ENCODE measurements at regions not wholly inside any gene's neighbourhood (a gene's known extent, or its start where the extent isn't known, plus 50 kb on each side); places are given as distances from the start of the nearest gene placed in this dataset.

GRCh38 chr1:104163912-104164476 lies 414.3 kb downstream of the AMY1C start:
- in situ Hi-C loops (cut with HindIII; ENCODE audit: extremely low pct_ligation_motif_present, low pct_unique_long_range_greater_than_20kb) = no loop called here
- no peak for FAIRE-seq
- no peaks in the 10 kb centered on the region for H3K79me2 ChIP-seq (ENCODE audit: insufficient read depth, low read length)
- H3K4me1 ChIP-seq (ENCODE audit: insufficient read depth, low read length) = no peaks in the 10 kb centered on the region
- CTCF ChIA-PET (ENCODE audit: low intra/inter-chr PET ratio, low total read pairs) = no interaction called here
- H3K9ac ChIP-seq (ENCODE audit: insufficient read depth, low read depth, low read length) = no peak overlapping the region
- POLR2A ChIA-PET = no interaction called here
- BruUV-seq (replicated peaks) = no TSS peak
- no peak for DNase-seq (ENCODE audit: low spot score)
- H3K4me3 ChIP-seq (replicated peaks in 1 of 3; ENCODE audit: insufficient read depth in 1 of 3, low read depth in 2 of 3, low read length in 3 of 3) = no peak overlapping the region
- no peaks in the 10 kb centered on the region for H3K36me3 ChIP-seq (replicated peaks in 1 of 2; ENCODE audit: control insufficient read depth in 1 of 2, insufficient read depth in 2 of 2, low read length in 2 of 2)
- intact Hi-C loops (cut with micrococcal nuclease; ENCODE audit: unreplicated experiment) = loop anchor here (2.0 kb wide), 1 partner anchor 51 kb away; no protein-coding TSS in a partner anchor
- no peaks in the 10 kb centered on the region for H4K20me1 ChIP-seq (ENCODE audit: insufficient read depth, low read length)
- TF ChIP-seq BORCS8-MEF2B (CRISPR knock-in tag; IDR thresholded peaks at IDR 0.05) (no peak), EP300 (IDR thresholded peaks at IDR 0.05; ENCODE audit: low read depth in 2 of 2, low read length in 2 of 2) (no peak), EP300 (CRISPR knock-in tag; IDR thresholded peaks at IDR 0.05; ENCODE audit: borderline replicate concordance) (no peak), IKZF1 (IDR thresholded peaks at IDR 0.05) (no peak), MED8 (CRISPR knock-in tag; IDR thresholded peaks at IDR 0.05; ENCODE audit: insufficient replicate concordance) (no peak), CENPT (CRISPR knock-in tag; IDR thresholded peaks at IDR 0.05; ENCODE audit: low read depth) (no peak), PRDM4 (CRISPR knock-in tag; IDR thresholded peaks at IDR 0.05; ENCODE audit: borderline replicate concordance) (no peak), NFRKB (IDR thresholded peaks at IDR 0.05) (no peak), STAT6 (CRISPR knock-in tag; IDR thresholded peaks at IDR 0.05; ENCODE audit: borderline replicate concordance) (no peak), IKZF4 (CRISPR knock-in tag; IDR thresholded peaks at IDR 0.05; ENCODE audit: borderline replicate concordance, low read depth, not compliant biosample characterization) (no peak), SKIL (CRISPR knock-in tag; IDR thresholded peaks at IDR 0.05; ENCODE audit: borderline replicate concordance) (no peak), CENPX (CRISPR knock-in tag; IDR thresholded peaks at IDR 0.05) (no peak), LCORL (IDR thresholded peaks at IDR 0.05) (no peak), LCORL (CRISPR knock-in tag; IDR thresholded peaks at IDR 0.05) (no peak), ZNF570 (CRISPR knock-in tag; IDR thresholded peaks at IDR 0.05; ENCODE audit: borderline replicate concordance) (no peak)
- 3% methylated on average over 3 of the region's 3 CpGs for WGBS (ENCODE audit: low lambda C conversion rate)
- H3K9me3 ChIP-seq (ENCODE audit: low read length) = no peaks in the 10 kb centered on the region
- H3K27ac ChIP-seq (ENCODE audit: extremely low read length, insufficient read depth, low read length) = no peak overlapping the region
- no peaks in the 10 kb centered on the region for H3K27me3 ChIP-seq (ENCODE audit: control insufficient read depth in 1 of 2, insufficient read depth in 2 of 2, low read length in 2 of 2)
- no peak overlapping the region for H2AFZ ChIP-seq (ENCODE audit: low read length)
- ATAC-seq = no peak
- H3K4me2 ChIP-seq (ENCODE audit: low read depth, low read length) = no peak overlapping the region
